ENCODE measurements at regions not wholly inside any gene's neighbourhood (a gene's known extent, or its start where the extent isn't known, plus 50 kb on each side); places are given as distances from the start of the nearest gene placed in this dataset.

DNA sequence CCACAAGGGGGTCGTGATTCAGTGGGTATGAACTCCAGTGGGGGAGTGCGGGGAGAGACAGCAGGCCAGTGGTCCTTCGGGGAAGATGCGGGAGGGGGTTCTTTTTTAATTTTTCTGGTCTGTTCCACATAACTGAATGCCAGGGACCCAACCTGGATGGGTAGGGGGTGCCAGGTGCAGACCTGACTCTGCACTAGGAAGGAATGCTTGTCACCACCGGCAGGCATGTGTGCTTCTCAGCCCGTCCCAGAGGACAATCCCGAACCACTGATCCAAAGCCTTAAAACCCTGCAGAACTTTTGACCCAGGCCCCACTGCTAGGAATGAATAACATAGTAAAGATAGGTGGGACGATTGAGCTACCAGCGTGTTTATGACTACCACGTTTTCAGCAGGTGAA, 72.0 kb downstream of the DIO3 start:
- TF ChIP-seq, protein P1, sequence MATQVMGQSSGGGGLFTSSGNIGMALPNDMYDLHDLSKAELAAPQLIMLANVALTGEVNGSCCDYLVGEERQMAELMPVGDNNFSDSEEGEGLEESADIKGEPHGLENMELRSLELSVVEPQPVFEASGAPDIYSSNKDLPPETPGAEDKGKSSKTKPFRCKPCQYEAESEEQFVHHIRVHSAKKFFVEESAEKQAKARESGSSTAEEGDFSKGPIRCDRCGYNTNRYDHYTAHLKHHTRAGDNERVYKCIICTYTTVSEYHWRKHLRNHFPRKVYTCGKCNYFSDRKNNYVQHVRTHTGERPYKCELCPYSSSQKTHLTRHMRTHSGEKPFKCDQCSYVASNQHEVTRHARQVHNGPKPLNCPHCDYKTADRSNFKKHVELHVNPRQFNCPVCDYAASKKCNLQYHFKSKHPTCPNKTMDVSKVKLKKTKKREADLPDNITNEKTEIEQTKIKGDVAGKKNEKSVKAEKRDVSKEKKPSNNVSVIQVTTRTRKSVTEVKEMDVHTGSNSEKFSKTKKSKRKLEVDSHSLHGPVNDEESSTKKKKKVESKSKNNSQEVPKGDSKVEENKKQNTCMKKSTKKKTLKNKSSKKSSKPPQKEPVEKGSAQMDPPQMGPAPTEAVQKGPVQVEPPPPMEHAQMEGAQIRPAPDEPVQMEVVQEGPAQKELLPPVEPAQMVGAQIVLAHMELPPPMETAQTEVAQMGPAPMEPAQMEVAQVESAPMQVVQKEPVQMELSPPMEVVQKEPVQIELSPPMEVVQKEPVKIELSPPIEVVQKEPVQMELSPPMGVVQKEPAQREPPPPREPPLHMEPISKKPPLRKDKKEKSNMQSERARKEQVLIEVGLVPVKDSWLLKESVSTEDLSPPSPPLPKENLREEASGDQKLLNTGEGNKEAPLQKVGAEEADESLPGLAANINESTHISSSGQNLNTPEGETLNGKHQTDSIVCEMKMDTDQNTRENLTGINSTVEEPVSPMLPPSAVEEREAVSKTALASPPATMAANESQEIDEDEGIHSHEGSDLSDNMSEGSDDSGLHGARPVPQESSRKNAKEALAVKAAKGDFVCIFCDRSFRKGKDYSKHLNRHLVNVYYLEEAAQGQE (IDR thresholded peaks at IDR 0.05; ENCODE audit: low read depth, low read length) = no peak
- TF ChIP-seq TCF12 (IDR thresholded peaks at IDR 0.05; ENCODE audit: low read depth, low read length) = no peak
- no peak for TF ChIP-seq RFX5 (IDR thresholded peaks at IDR 0.05; ENCODE audit: low read depth, low read length)
- no peak for TF ChIP-seq BRCA1 (IDR thresholded peaks at IDR 0.05; ENCODE audit: low read depth, low read length)
- no peak for TF ChIP-seq CHD2 (IDR thresholded peaks at IDR 0.05; ENCODE audit: borderline replicate concordance, low read depth, low read length)
- TF ChIP-seq FOXM1 (IDR thresholded peaks at IDR 0.05; ENCODE audit: low read depth, low read length) = no peak
- TF ChIP-seq, protein P2, sequence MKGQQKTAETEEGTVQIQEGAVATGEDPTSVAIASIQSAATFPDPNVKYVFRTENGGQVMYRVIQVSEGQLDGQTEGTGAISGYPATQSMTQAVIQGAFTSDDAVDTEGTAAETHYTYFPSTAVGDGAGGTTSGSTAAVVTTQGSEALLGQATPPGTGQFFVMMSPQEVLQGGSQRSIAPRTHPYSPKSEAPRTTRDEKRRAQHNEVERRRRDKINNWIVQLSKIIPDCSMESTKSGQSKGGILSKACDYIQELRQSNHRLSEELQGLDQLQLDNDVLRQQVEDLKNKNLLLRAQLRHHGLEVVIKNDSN (IDR thresholded peaks at IDR 0.05; ENCODE audit: borderline replicate concordance, extremely low read length, insufficient read depth, low read depth, low read length) = no peak
- no peak for TF ChIP-seq RAD21 (IDR thresholded peaks at IDR 0.05; ENCODE audit: insufficient read depth, low read depth, low read length)
- no peak for TF ChIP-seq SREBF2 (IDR thresholded peaks at IDR 0.05; ENCODE audit: low read length)

All from GM12878 (cell line).